ENCODE measurements at regions not wholly inside any gene's neighbourhood (a gene's known extent, or its start where the extent isn't known, plus 50 kb on each side); places are given as distances from the start of the nearest gene placed in this dataset.

DNA sequence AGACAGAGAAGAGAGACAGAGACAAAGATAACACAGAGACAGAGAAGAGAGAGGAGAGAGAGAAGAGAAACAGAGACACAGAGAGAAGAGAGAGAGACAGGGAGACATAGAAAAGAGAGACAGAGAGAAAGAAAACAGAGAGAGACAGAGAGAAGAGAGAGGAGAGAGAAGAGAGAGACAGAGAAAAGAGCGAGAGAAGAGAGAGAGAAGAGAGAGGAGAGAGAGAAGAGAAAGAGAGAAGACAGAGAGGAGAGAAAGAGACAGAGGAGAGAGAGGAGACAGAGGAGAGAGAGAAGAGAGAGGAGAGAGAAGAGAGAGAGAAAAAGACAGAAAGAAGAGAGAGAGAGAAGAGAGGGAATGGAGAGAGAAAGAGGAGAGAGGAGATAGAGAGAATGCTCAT is 601.1 kb upstream of the PRKX start:
- Histone ChIP-seq H3K27me3 (ENCODE audit: control insufficient read depth in 2 of 2, insufficient read depth in 2 of 2, low read length in 2 of 2) (no peaks in the 10 kb centered on the region), H3K9me1 (ENCODE audit: control insufficient read depth, insufficient read depth, low read length) (no peaks in the 10 kb centered on the region), H4K20me1 (replicated peaks; ENCODE audit: control insufficient read depth, insufficient read depth, low read length) (no peaks in the 10 kb centered on the region), H2AFZ (ENCODE audit: low read depth, low read length) (no peak overlapping the region), H3K4me2 (ENCODE audit: insufficient read depth, low read length) (no peak overlapping the region), H3K36me3 (ENCODE audit: control insufficient read depth, insufficient read depth, low read length) (no peaks in the 10 kb centered on the region), H3K4me1 (replicated peaks in 1 of 2; ENCODE audit: control insufficient read depth in 2 of 2, insufficient read depth in 2 of 2, low read length in 2 of 2) (no peaks in the 10 kb centered on the region), H3K4me3 (no peak overlapping the region), H3K9me3 (replicated peaks; ENCODE audit: control insufficient read depth, insufficient read depth, low read depth, low read length) (no peaks in the 10 kb centered on the region), H3K27ac (ENCODE audit: extremely low read depth, low read depth, low read length) (no peak overlapping the region), H3K79me2 (ENCODE audit: control insufficient read depth, insufficient read depth, low read length) (no peaks in the 10 kb centered on the region), H3K9ac (ENCODE audit: insufficient read depth in 1 of 2, low read depth in 2 of 2, low read length in 2 of 2) (no peak overlapping the region)
- BruUV-seq (replicated peaks), result no TSS peak
- intact Hi-C loops (cut with micrococcal nuclease) (no loop called here), in situ Hi-C loops (cut with MboI) (no loop called here)
- FAIRE-seq (no peak), DNase-seq (ENCODE audit: extremely low read depth in 1 of 4, low spot score in 3 of 4) (no peak), ATAC-seq (no peak)
- ChIA-PET CTCF (ENCODE audit: low intra/inter-chr PET ratio) (no interaction called here), POLR2A (no interaction called here)
- WGBS (ENCODE audit: insufficient coverage, low coverage, missing lambda C conversion rate), result 5% methylated on average over 1 of the region's 1 CpG
- TF ChIP-seq NFATC3 (IDR thresholded peaks at IDR 0.05) (no peak), ZNF121 (CRISPR knock-in tag; conservative IDR thresholded peaks at IDR 0.05) (no peak), ZC3H8 (IDR thresholded peaks at IDR 0.05) (no peak), TFAM (CRISPR knock-in tag; conservative IDR thresholded peaks at IDR 0.05) (no peak), ZNF507 (tag; conservative IDR thresholded peaks at IDR 0.05) (no peak), ZEB2 (IDR thresholded peaks at IDR 0.05) (no peak), GTF2A2 (tag; IDR thresholded peaks at IDR 0.05) (no peak), CHD1 (IDR thresholded peaks at IDR 0.05; ENCODE audit: low read length) (no peak)
- TF ChIP-seq, protein P1, sequence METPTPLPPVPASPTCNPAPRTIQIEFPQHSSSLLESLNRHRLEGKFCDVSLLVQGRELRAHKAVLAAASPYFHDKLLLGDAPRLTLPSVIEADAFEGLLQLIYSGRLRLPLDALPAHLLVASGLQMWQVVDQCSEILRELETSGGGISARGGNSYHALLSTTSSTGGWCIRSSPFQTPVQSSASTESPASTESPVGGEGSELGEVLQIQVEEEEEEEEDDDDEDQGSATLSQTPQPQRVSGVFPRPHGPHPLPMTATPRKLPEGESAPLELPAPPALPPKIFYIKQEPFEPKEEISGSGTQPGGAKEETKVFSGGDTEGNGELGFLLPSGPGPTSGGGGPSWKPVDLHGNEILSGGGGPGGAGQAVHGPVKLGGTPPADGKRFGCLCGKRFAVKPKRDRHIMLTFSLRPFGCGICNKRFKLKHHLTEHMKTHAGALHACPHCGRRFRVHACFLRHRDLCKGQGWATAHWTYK (CRISPR knock-in tag; IDR thresholded peaks at IDR 0.05), result no peak
- TF ChIP-seq, protein P2, sequence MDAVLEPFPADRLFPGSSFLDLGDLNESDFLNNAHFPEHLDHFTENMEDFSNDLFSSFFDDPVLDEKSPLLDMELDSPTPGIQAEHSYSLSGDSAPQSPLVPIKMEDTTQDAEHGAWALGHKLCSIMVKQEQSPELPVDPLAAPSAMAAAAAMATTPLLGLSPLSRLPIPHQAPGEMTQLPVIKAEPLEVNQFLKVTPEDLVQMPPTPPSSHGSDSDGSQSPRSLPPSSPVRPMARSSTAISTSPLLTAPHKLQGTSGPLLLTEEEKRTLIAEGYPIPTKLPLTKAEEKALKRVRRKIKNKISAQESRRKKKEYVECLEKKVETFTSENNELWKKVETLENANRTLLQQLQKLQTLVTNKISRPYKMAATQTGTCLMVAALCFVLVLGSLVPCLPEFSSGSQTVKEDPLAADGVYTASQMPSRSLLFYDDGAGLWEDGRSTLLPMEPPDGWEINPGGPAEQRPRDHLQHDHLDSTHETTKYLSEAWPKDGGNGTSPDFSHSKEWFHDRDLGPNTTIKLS (IDR thresholded peaks at IDR 0.05; ENCODE audit: borderline replicate concordance, low read depth), result no peak
- TF ChIP-seq, protein P3, sequence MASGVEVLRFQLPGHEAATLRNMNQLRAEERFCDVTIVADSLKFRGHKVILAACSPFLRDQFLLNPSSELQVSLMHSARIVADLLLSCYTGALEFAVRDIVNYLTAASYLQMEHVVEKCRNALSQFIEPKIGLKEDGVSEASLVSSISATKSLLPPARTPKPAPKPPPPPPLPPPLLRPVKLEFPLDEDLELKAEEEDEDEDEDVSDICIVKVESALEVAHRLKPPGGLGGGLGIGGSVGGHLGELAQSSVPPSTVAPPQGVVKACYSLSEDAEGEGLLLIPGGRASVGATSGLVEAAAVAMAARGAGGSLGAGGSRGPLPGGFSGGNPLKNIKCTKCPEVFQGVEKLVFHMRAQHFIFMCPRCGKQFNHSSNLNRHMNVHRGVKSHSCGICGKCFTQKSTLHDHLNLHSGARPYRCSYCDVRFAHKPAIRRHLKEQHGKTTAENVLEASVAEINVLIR (CRISPR knock-in tag; IDR thresholded peaks at IDR 0.05), result no peak
